ENCODE measurements at regions not wholly inside any gene's neighbourhood (a gene's known extent, or its start where the extent isn't known, plus 50 kb on each side); places are given as distances from the start of the nearest gene placed in this dataset.

DNA sequence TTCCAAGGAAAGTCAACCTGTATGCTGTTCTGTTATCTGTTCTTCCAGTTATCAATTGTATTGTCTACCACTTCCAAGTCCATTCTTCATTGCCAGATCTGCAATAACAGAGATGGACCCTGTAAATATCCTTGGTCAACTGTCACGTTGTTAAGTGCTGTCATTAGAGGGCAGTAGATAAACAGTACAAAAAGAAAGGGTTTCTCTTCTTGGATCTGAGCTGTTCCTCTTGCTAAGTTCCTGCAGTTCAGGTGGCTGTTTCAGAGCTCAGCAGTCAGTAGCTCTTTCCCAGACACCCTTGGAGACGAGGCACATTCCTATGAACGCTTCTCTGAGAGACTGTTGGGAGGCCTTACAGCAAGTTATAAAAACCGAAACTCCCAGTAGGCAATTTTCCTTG, 957.1 kb upstream of the CHAC2 start:
- BruUV-seq (replicated peaks), result no TSS peak
- in situ Hi-C loops (cut with MboI), result no loop called here

DNA sequence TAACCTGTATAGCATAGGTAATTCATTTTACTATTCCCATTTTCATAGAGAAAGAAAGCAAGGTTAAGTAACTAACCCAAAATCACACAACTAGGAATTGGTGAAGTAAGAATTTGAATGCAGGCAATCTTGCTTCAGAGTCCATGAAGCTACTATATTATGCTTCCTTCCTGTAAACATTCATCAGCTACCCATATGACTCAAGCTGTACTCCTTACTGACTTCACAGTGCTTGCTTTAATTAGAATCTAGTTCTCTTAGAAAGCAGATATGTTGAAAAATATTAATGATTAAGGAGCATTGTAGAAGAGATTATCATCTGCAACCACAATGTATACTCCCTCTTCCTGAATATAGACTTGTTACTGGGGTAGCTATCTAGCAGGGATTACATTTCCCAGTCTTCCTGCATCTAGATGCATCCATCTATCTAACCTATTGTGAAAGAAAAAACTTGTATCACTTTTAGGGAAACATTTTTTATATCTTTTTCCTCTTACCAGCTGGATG, 961.6 kb upstream of the CHAC2 start:
- POLR2A ChIA-PET, result no interaction called here
- no peaks in the 10 kb centered on the region for H4K20me1 ChIP-seq (ENCODE audit: control insufficient read depth, insufficient read depth)
- H3K4me3 ChIP-seq, result no peak overlapping the region
- SMC1A ChIA-PET (ENCODE audit: uncharacterized antibody, unreplicated experiment), result no interaction called here
- intact Hi-C loops (cut with micrococcal nuclease; ENCODE audit: unreplicated experiment), result no loop called here
- DNase-seq (ENCODE audit: low read depth, low spot score) (no peak), ATAC-seq (no peak), FAIRE-seq (no peak)
- H3K9me3 ChIP-seq (replicated peaks; ENCODE audit: control insufficient read depth, insufficient read depth, low read length), result no peaks in the 10 kb centered on the region
- RAD21 ChIA-PET (ENCODE audit: unreplicated experiment), result no interaction called here
- H3K79me2 ChIP-seq (ENCODE audit: control insufficient read depth, insufficient read depth, low read length), result no peaks in the 10 kb centered on the region
- CTCF ChIA-PET, result no interaction called here
- in situ Hi-C loops (cut with MboI), result no loop called here
- no peaks in the 10 kb centered on the region for H3K4me1 ChIP-seq (ENCODE audit: control insufficient read depth, insufficient read depth, low read length)
- H3K27me3 ChIP-seq (replicated peaks in 1 of 2; ENCODE audit: control insufficient read depth in 2 of 2, insufficient read depth in 2 of 2, low read length in 1 of 2), result no peaks in the 10 kb centered on the region
- BruUV-seq (replicated peaks), result no TSS peak
- no peak overlapping the region for H3K27ac ChIP-seq (ENCODE audit: control insufficient read depth, insufficient read depth)
- no peak overlapping the region for H3K4me2 ChIP-seq (ENCODE audit: control insufficient read depth, insufficient read depth)
- no peak overlapping the region for H2AFZ ChIP-seq (ENCODE audit: control insufficient read depth, low read depth, low read length)
- H3K9ac ChIP-seq (ENCODE audit: control insufficient read depth, insufficient read depth, low read length), result no peak overlapping the region
- no peaks in the 10 kb centered on the region for H3K36me3 ChIP-seq (ENCODE audit: control insufficient read depth in 2 of 2, insufficient read depth in 2 of 2, low read length in 1 of 2)
- TF ChIP-seq, protein P1, sequence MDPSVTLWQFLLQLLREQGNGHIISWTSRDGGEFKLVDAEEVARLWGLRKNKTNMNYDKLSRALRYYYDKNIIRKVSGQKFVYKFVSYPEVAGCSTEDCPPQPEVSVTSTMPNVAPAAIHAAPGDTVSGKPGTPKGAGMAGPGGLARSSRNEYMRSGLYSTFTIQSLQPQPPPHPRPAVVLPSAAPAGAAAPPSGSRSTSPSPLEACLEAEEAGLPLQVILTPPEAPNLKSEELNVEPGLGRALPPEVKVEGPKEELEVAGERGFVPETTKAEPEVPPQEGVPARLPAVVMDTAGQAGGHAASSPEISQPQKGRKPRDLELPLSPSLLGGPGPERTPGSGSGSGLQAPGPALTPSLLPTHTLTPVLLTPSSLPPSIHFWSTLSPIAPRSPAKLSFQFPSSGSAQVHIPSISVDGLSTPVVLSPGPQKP (IDR thresholded peaks at IDR 0.05; ENCODE audit: low read depth, low read length), result no peak
- TF ChIP-seq SP1 (IDR thresholded peaks at IDR 0.05; ENCODE audit: low read depth, low read length) (no peak), RFX5 (IDR thresholded peaks at IDR 0.05; ENCODE audit: low read depth, low read length) (no peak)
- TF ChIP-seq, protein P2, sequence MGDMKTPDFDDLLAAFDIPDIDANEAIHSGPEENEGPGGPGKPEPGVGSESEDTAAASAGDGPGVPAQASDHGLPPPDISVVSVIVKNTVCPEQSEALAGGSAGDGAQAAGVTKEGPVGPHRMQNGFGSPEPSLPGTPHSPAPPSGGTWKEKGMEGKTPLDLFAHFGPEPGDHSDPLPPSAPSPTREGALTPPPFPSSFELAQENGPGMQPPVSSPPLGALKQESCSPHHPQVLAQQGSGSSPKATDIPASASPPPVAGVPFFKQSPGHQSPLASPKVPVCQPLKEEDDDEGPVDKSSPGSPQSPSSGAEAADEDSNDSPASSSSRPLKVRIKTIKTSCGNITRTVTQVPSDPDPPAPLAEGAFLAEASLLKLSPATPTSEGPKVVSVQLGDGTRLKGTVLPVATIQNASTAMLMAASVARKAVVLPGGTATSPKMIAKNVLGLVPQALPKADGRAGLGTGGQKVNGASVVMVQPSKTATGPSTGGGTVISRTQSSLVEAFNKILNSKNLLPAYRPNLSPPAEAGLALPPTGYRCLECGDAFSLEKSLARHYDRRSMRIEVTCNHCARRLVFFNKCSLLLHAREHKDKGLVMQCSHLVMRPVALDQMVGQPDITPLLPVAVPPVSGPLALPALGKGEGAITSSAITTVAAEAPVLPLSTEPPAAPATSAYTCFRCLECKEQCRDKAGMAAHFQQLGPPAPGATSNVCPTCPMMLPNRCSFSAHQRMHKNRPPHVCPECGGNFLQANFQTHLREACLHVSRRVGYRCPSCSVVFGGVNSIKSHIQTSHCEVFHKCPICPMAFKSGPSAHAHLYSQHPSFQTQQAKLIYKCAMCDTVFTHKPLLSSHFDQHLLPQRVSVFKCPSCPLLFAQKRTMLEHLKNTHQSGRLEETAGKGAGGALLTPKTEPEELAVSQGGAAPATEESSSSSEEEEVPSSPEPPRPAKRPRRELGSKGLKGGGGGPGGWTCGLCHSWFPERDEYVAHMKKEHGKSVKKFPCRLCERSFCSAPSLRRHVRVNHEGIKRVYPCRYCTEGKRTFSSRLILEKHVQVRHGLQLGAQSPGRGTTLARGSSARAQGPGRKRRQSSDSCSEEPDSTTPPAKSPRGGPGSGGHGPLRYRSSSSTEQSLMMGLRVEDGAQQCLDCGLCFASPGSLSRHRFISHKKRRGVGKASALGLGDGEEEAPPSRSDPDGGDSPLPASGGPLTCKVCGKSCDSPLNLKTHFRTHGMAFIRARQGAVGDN (IDR thresholded peaks at IDR 0.05), result no peak
- TF ChIP-seq, protein P3, sequence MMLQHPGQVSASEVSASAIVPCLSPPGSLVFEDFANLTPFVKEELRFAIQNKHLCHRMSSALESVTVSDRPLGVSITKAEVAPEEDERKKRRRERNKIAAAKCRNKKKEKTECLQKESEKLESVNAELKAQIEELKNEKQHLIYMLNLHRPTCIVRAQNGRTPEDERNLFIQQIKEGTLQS (IDR thresholded peaks at IDR 0.05; ENCODE audit: borderline replicate concordance, extremely low read depth, low read depth, low read length), result no peak

More for the DNA sequence above, 957.1 kb upstream of the CHAC2 start:
- H3K9me3 ChIP-seq (replicated peaks; ENCODE audit: control insufficient read depth, insufficient read depth, low read length), result no peaks in the 10 kb centered on the region
- no peaks in the 10 kb centered on the region for H3K4me1 ChIP-seq (ENCODE audit: control insufficient read depth, insufficient read depth, low read length)
- no peak overlapping the region for H3K9ac ChIP-seq (ENCODE audit: control insufficient read depth, insufficient read depth, low read length)
- no peak overlapping the region for H3K4me2 ChIP-seq (ENCODE audit: control insufficient read depth, insufficient read depth)
- H3K79me2 ChIP-seq (ENCODE audit: control insufficient read depth, insufficient read depth, low read length), result no peaks in the 10 kb centered on the region
- intact Hi-C loops (cut with micrococcal nuclease; ENCODE audit: unreplicated experiment), result loop anchor here (2.0 to 5.0 kb wide), 2 partner anchors 146 to 167 kb away; no protein-coding TSS in a partner anchor
- H3K36me3 ChIP-seq (ENCODE audit: control insufficient read depth in 2 of 2, insufficient read depth in 2 of 2, low read length in 1 of 2), result no peaks in the 10 kb centered on the region
- SMC1A ChIA-PET (ENCODE audit: uncharacterized antibody, unreplicated experiment), result interaction anchor here (1.4 kb wide), 1 partner anchor 146 kb away, joined by 3 read pairs; no protein-coding TSS in a partner anchor
- FAIRE-seq (no peak), ATAC-seq (peak; percentile 78), DNase-seq (ENCODE audit: low read depth, low spot score) (no peak)
- POLR2A ChIA-PET, result no interaction called here
- H3K27me3 ChIP-seq (replicated peaks in 1 of 2; ENCODE audit: control insufficient read depth in 2 of 2, insufficient read depth in 2 of 2, low read length in 1 of 2), result no peaks in the 10 kb centered on the region
- H3K4me3 ChIP-seq, result no peak overlapping the region
- RAD21 ChIA-PET (ENCODE audit: unreplicated experiment), result interaction anchor here (0.5 to 1.3 kb wide), 2 partner anchors 29 to 146 kb away, joined by 3 to 5 read pairs; no protein-coding TSS in a partner anchor
- no peaks in the 10 kb centered on the region for H4K20me1 ChIP-seq (ENCODE audit: control insufficient read depth, insufficient read depth)
- no peak overlapping the region for H2AFZ ChIP-seq (ENCODE audit: control insufficient read depth, low read depth, low read length)
- no peak overlapping the region for H3K27ac ChIP-seq (ENCODE audit: control insufficient read depth, insufficient read depth)
- no peak for TF ChIP-seq BRCA1 (IDR thresholded peaks at IDR 0.05; ENCODE audit: low read depth, low read length)
- TF ChIP-seq SMC3 (IDR thresholded peaks at IDR 0.05; ENCODE audit: borderline replicate concordance, low read length), result peak; percentile 37; the same call in 1 of the 2 replicates
- TF ChIP-seq, protein P4, sequence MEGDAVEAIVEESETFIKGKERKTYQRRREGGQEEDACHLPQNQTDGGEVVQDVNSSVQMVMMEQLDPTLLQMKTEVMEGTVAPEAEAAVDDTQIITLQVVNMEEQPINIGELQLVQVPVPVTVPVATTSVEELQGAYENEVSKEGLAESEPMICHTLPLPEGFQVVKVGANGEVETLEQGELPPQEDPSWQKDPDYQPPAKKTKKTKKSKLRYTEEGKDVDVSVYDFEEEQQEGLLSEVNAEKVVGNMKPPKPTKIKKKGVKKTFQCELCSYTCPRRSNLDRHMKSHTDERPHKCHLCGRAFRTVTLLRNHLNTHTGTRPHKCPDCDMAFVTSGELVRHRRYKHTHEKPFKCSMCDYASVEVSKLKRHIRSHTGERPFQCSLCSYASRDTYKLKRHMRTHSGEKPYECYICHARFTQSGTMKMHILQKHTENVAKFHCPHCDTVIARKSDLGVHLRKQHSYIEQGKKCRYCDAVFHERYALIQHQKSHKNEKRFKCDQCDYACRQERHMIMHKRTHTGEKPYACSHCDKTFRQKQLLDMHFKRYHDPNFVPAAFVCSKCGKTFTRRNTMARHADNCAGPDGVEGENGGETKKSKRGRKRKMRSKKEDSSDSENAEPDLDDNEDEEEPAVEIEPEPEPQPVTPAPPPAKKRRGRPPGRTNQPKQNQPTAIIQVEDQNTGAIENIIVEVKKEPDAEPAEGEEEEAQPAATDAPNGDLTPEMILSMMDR (IDR thresholded peaks at IDR 0.05 in 2 of 3, conservative IDR thresholded peaks at IDR 0.05 in 1 of 3; ENCODE audit: control insufficient read depth in 2 of 3, extremely low read depth in 1 of 3, insufficient read depth in 1 of 3, low read depth in 3 of 3, low read length in 3 of 3), result peak; percentile 19 to 50 (median 27); a peak in 3 of 6 replicates
- TF ChIP-seq RAD21 (IDR thresholded peaks at IDR 0.05; ENCODE audit: insufficient read depth, low read depth, low read length), result peak; percentile 66
- CTCF ChIA-PET, result interaction anchor here (0.6 to 1.0 kb wide), 5 partner anchors 146 to 464 kb away, joined by 3 to 6 read pairs (median 4); no protein-coding TSS in a partner anchor
- WGBS (ENCODE audit: insufficient coverage, insufficient replicate concordance, low lambda C conversion rate, missing lambda C conversion rate), result 2% methylated on average over 4 of the region's 4 CpGs
